HG03039 (cell line): ENCODE measurements at regions not wholly inside any gene's neighbourhood (a gene's known extent, or its start where the extent isn't known, plus 50 kb on each side); places are given as distances from the start of the nearest gene placed in this dataset.
"Not testable (repeated sequence)": the region's sequence is repeated elsewhere in the genome, so short reads cannot be mapped to it uniquely, and the experiment has no call there.

Experiments
- ATAC-seq: cut with Tn5 transposase; IDR thresholded peaks from one replicate; pipeline ENCODE4 v1.9.1; 2021; ENCODE audit warnings: mild to moderate bottlenecking, moderate library complexity; ENCODE audit not compliant: unreplicated experiment

GRCh38 chr5:130385656-130386055 lies 481.4 kb downstream of the CHSY3 start:
- ATAC-seq = no peak

- no peak for ATAC-seq
Observed at GRCh38 chr5:130365956-130366355, 461.7 kb downstream of the CHSY3 start.

- ATAC-seq = no peak
Observed at GRCh38 chr5:130350131-130350530, 445.9 kb downstream of the CHSY3 start.

- ATAC-seq = no peak
Observed at GRCh38 chr5:130337179-130337888, 433.1 kb downstream of the CHSY3 start.

GRCh38 chr5:130335117-130335516 lies 430.9 kb downstream of the CHSY3 start:
- ATAC-seq = no peak

- ATAC-seq = no peak
Observed at GRCh38 chr5:130333089-130333488, 428.8 kb downstream of the CHSY3 start.

GRCh38 chr5:130331332-130331731 lies 427.1 kb downstream of the CHSY3 start:
- ATAC-seq = no peak

- ATAC-seq = no peak
Observed at GRCh38 chr5:130324953-130325671, 420.8 kb downstream of the CHSY3 start.

- peak; percentile 100 for ATAC-seq
Observed at GRCh38 chr5:130323804-130324454, 419.7 kb downstream of the CHSY3 start.

GRCh38 chr5:130321931-130322330 lies 417.7 kb downstream of the CHSY3 start:
- ATAC-seq = no peak

- ATAC-seq = no peak
Observed at GRCh38 chr5:130316971-130317680, 412.9 kb downstream of the CHSY3 start.

- no peak for ATAC-seq
Observed at GRCh38 chr5:130295235-130295634, 391.0 kb downstream of the CHSY3 start.

- ATAC-seq = not testable (repeated sequence)
Observed at GRCh38 chr5:130294798-130295197, 390.5 kb downstream of the CHSY3 start.

- no peak for ATAC-seq
Observed at GRCh38 chr5:130290219-130290618, 386.0 kb downstream of the CHSY3 start.

GRCh38 chr5:130289132-130290088 lies 385.1 kb downstream of the CHSY3 start:
- ATAC-seq = no peak

GRCh38 chr5:130287438-130287837 lies 383.2 kb downstream of the CHSY3 start:
- ATAC-seq = no peak

- ATAC-seq = no peak
Observed at GRCh38 chr5:130286971-130287370, 382.7 kb downstream of the CHSY3 start.

- ATAC-seq = no peak
Observed at GRCh38 chr5:130282049-130282448, 377.8 kb downstream of the CHSY3 start.

GRCh38 chr5:130280528-130281217 lies 376.4 kb downstream of the CHSY3 start:
- ATAC-seq = no peak

GRCh38 chr5:130279386-130279785 lies 375.1 kb downstream of the CHSY3 start:
- no peak for ATAC-seq
